ENCODE measurements at regions not wholly inside any gene's neighbourhood (a gene's known extent, or its start where the extent isn't known, plus 50 kb on each side); places are given as distances from the start of the nearest gene placed in this dataset.

DNA sequence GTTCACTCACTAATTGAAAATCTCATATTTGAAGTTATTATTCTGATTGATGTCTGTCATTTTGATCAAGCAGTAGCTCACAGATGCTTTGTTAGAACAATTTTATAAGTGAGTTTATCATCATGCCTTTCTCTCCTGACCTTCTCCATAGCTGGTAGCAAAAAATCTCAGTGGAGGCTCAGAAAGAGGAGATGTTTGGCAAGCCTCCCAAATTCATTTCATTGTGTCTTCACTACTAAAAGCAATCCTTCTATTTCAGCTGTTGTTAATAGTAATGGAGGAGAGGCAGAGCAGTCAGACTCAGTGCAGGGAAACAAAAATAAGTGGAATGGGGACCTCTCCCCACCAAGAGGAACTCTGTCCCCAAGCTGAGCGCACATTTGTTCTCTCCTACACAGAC, 2127.8 kb upstream of the CELF4 start (continued):
- TF ChIP-seq REST (IDR thresholded peaks at IDR 0.05; ENCODE audit: low read depth, low read length) (no peak), TBL1XR1 (IDR thresholded peaks at IDR 0.05; ENCODE audit: low read depth, low read length) (no peak), RELA (IDR thresholded peaks at IDR 0.05; ENCODE audit: borderline replicate concordance, partially characterized antibody) (no peak), BMI1 (IDR thresholded peaks at IDR 0.05; ENCODE audit: borderline replicate concordance) (no peak), ZNF207 (IDR thresholded peaks at IDR 0.05; ENCODE audit: borderline replicate concordance) (no peak), CEBPB (IDR thresholded peaks at IDR 0.05; ENCODE audit: borderline replicate concordance in 1 of 2, low read depth in 2 of 2, low read length in 2 of 2) (no peak)

GRCh38 chr18:39692367-39693015, 2126.9 kb upstream of the CELF4 start:
- H2AFZ ChIP-seq (ENCODE audit: control insufficient read depth, low read depth, low read length): no peak overlapping the region
- ATAC-seq (no peak), DNase-seq (ENCODE audit: low read depth, low spot score) (no peak), FAIRE-seq (no peak)
- RAD21 ChIA-PET (ENCODE audit: unreplicated experiment): no interaction called here
- no peak overlapping the region for H3K4me2 ChIP-seq (ENCODE audit: control insufficient read depth, insufficient read depth)
- no peaks in the 10 kb centered on the region for H3K9me3 ChIP-seq (replicated peaks; ENCODE audit: control insufficient read depth, insufficient read depth, low read length)
- no peaks in the 10 kb centered on the region for H3K36me3 ChIP-seq (ENCODE audit: control insufficient read depth in 2 of 2, insufficient read depth in 2 of 2, low read length in 1 of 2)
- no peaks in the 10 kb centered on the region for H3K79me2 ChIP-seq (ENCODE audit: control insufficient read depth, insufficient read depth, low read length)
- in situ Hi-C loops (cut with MboI) (no loop called here), intact Hi-C loops (cut with micrococcal nuclease; ENCODE audit: unreplicated experiment) (no loop called here)
- CTCF ChIA-PET: no interaction called here
- 16% methylated on average over 2 of the region's 2 CpGs for WGBS (ENCODE audit: insufficient coverage, insufficient replicate concordance, low lambda C conversion rate, missing lambda C conversion rate)
- H3K4me3 ChIP-seq: no peak overlapping the region
- H3K27me3 ChIP-seq (replicated peaks in 1 of 2; ENCODE audit: control insufficient read depth in 2 of 2, insufficient read depth in 2 of 2, low read length in 1 of 2): no peaks in the 10 kb centered on the region
- no peaks in the 10 kb centered on the region for H3K4me1 ChIP-seq (ENCODE audit: control insufficient read depth, insufficient read depth, low read length)
- no peak overlapping the region for H3K27ac ChIP-seq (ENCODE audit: control insufficient read depth, insufficient read depth)
- H4K20me1 ChIP-seq (ENCODE audit: control insufficient read depth, insufficient read depth): no peaks in the 10 kb centered on the region
- SMC1A ChIA-PET (ENCODE audit: uncharacterized antibody, unreplicated experiment): interaction anchor here (0.7 kb wide), 1 partner anchor 467 kb away, joined by 5 read pairs; no protein-coding TSS in a partner anchor
- BruUV-seq (replicated peaks): no TSS peak
- POLR2A ChIA-PET: no interaction called here
- H3K9ac ChIP-seq (ENCODE audit: control insufficient read depth, insufficient read depth, low read length): no peak overlapping the region
- TF ChIP-seq RCOR1 (conservative IDR thresholded peaks at IDR 0.05; ENCODE audit: low read depth, low read length) (no peak), ASH2L (IDR thresholded peaks at IDR 0.05; ENCODE audit: borderline replicate concordance, low read depth) (no peak), RFX5 (IDR thresholded peaks at IDR 0.05; ENCODE audit: low read depth, low read length) (no peak), ZNF24 (IDR thresholded peaks at IDR 0.05) (no peak), HDAC2 (IDR thresholded peaks at IDR 0.05) (no peak), MTA3 (IDR thresholded peaks at IDR 0.05; ENCODE audit: borderline replicate concordance, low read length) (no peak), MLLT1 (IDR thresholded peaks at IDR 0.05) (no peak), NR2F1 (conservative IDR thresholded peaks at IDR 0.05) (no peak), CBX3 (IDR thresholded peaks at IDR 0.05; ENCODE audit: borderline replicate concordance, low read depth) (no peak), SREBF1 (IDR thresholded peaks at IDR 0.05; ENCODE audit: low read length) (no peak), IRF4 (IDR thresholded peaks at IDR 0.05; ENCODE audit: low read depth, low read length) (no peak)
- TF ChIP-seq, protein P1, sequence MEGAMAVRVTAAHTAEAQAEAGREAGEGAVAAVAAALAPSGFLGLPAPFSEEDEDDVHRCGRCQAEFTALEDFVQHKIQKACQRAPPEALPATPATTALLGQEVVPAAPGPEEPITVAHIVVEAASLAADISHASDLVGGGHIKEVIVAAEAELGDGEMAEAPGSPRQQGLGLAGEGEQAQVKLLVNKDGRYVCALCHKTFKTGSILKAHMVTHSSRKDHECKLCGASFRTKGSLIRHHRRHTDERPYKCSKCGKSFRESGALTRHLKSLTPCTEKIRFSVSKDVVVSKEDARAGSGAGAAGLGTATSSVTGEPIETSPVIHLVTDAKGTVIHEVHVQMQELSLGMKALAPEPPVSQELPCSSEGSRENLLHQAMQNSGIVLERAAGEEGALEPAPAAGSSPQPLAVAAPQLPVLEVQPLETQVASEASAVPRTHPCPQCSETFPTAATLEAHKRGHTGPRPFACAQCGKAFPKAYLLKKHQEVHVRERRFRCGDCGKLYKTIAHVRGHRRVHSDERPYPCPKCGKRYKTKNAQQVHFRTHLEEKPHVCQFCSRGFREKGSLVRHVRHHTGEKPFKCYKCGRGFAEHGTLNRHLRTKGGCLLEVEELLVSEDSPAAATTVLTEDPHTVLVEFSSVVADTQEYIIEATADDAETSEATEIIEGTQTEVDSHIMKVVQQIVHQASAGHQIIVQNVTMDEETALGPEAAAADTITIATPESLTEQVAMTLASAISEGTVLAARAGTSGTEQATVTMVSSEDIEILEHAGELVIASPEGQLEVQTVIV (IDR thresholded peaks at IDR 0.05; ENCODE audit: borderline replicate concordance, partially characterized antibody): no peak

Data from GM12878 (cell line).